H1 (cell line): ENCODE measurements at regions not wholly inside any gene's neighbourhood (a gene's known extent, or its start where the extent isn't known, plus 50 kb on each side); places are given as distances from the start of the nearest gene placed in this dataset.

Experiments used
- CTCF ChIA-PET: fragments of 300-600 bp; sonication (Branson Sonifier 250); formaldehyde crosslinking; loops from one replicate; lab custom pipeline; 2021; ENCODE audit not compliant: partially characterized antibody; lab: Charles Lee
- POLR2A ChIA-PET: fragments of 300-600 bp; sonication (Branson Sonifier 250); formaldehyde crosslinking; loops from one replicate; lab custom pipeline; 2021; ENCODE audit warnings: inconsistent platforms; ENCODE audit not compliant: partially characterized antibody; lab: Charles Lee
- DNase-seq, 2 experiments: peaks; one replicate each; pipeline versions ENCODE4 v3.0.0 to v3.0.0-alpha.2; 2010 to 2022; ENCODE audit warnings: low spot score in 2 of 2, low read depth in 1 of 2, mixed read lengths in 1 of 2
- FAIRE-seq: peaks from 2 replicates; lab custom pipeline; 2011; peaks lifted over from hg19 to GRCh38; lab: Jason Lieb, UNC
- H2AFZ ChIP-seq: 2 replicates; pipeline ENCODE4 v1.8.1; 2012; ENCODE audit warnings: low read length, inconsistent platforms
- H2AK5ac ChIP-seq: 2 replicates; pipeline ENCODE4 v1.6.1; 2013; ENCODE audit warnings: low read depth, low read length
- H2BK120ac ChIP-seq: replicated peaks from 2 replicates; pipeline ENCODE3; 2013; ENCODE audit warnings: low read depth, low read length, inconsistent platforms
- H2BK12ac ChIP-seq: 2 replicates; pipeline ENCODE4 v1.6.1; 2013; ENCODE audit warnings: low read depth, low read length
- H2BK15ac ChIP-seq: 2 replicates; pipeline ENCODE4 v1.6.1; 2013; ENCODE audit warnings: low read length
- H2BK20ac ChIP-seq: 2 replicates; pipeline ENCODE4 v1.6.1; 2013; ENCODE audit warnings: low read length
- H2BK5ac ChIP-seq: 2 replicates; pipeline ENCODE4 v1.6.1; 2013; ENCODE audit warnings: low read depth, low read length
- H3K14ac ChIP-seq: 2 replicates; pipeline ENCODE4 v1.6.1; 2013; ENCODE audit warnings: inconsistent platforms; ENCODE audit not compliant: insufficient read length
- H3K18ac ChIP-seq: 2 replicates; pipeline ENCODE4 v1.6.1; 2013; ENCODE audit warnings: low read length; ENCODE audit errors: extremely low read depth
- H3K23ac ChIP-seq: 2 replicates; pipeline ENCODE4 v1.6.1; 2013; ENCODE audit warnings: inconsistent platforms; ENCODE audit not compliant: insufficient read length
- H3K23me2 ChIP-seq: 2 replicates; pipeline ENCODE4 v1.6.1; 2013; ENCODE audit warnings: low read depth, low read length
- H3K27ac ChIP-seq: 2 replicates; pipeline ENCODE4 v1.6.1; 2011; ENCODE audit warnings: low read depth, low read length, inconsistent platforms
- H3K27me3 ChIP-seq, 4 experiments: replicated peaks in 1 of 4; 1 replicate in 1 of 4; 2 replicates in 3 of 4; pipeline versions ENCODE4 v1.6.1 to v1.8.1; 2011 to 2013; ENCODE audit warnings: low read length in 3 of 4, mild to moderate bottlenecking in 3 of 4, inconsistent platforms in 2 of 4, mixed read lengths in 2 of 4, moderate library complexity in 1 of 4; ENCODE audit not compliant: control insufficient read depth in 3 of 4, insufficient read depth in 3 of 4; ENCODE audit errors: extremely low read depth in 1 of 4
- H3K36me3 ChIP-seq, 4 experiments: 2 replicates each; pipeline versions ENCODE4 v1.6.1 to v1.8.1; 2011 to 2013; ENCODE audit warnings: mild to moderate bottlenecking in 4 of 4, low read length in 3 of 4, moderate library complexity in 2 of 4, control low read depth in 1 of 4, inconsistent platforms in 1 of 4; ENCODE audit not compliant: insufficient read depth in 4 of 4, control insufficient read depth in 2 of 4
- H3K4ac ChIP-seq: replicated peaks from 2 replicates; pipeline ENCODE3; 2013; ENCODE audit warnings: low read length, low read depth, mixed read lengths, inconsistent platforms; ENCODE audit not compliant: insufficient read length
- H3K4me1 ChIP-seq, 4 experiments: replicated peaks in 1 of 4; 1 replicate in 1 of 4; 2 replicates in 3 of 4; pipeline versions ENCODE4 v1.6.1 to v1.8.1; 2011 to 2013; ENCODE audit warnings: low read length in 3 of 4, inconsistent platforms in 2 of 4, mixed read lengths in 1 of 4; ENCODE audit not compliant: insufficient read depth in 4 of 4, control insufficient read depth in 3 of 4
- H3K4me2 ChIP-seq, 2 experiments: 2 replicates each; pipeline versions ENCODE4 v1.6.1 to v1.8.1; 2011 to 2013; ENCODE audit warnings: low read depth in 2 of 2, low read length in 2 of 2, control low read depth in 1 of 2, inconsistent platforms in 1 of 2, mild to moderate bottlenecking in 1 of 2; ENCODE audit not compliant: insufficient read depth in 1 of 2
- H3K4me3 ChIP-seq, 4 experiments: fragments of 200-600, 300-600 bp in 1 of 4; sonication (generic), shearing (Covaris generic), sonication (Bioruptor Twin) in 1 of 4; 2 replicates each; pipeline versions ENCODE4 v1.5.1 to v1.8.1; 2011 to 2016; ENCODE audit warnings: low read length in 4 of 4, low read depth in 3 of 4, control low read depth in 2 of 4, inconsistent platforms in 2 of 4, mild to moderate bottlenecking in 2 of 4, mixed read lengths in 1 of 4, moderate library complexity in 1 of 4; ENCODE audit not compliant: insufficient read depth in 2 of 4; ENCODE audit errors: extremely low read depth in 1 of 4
- H3K56ac ChIP-seq: replicated peaks from 2 replicates; pipeline ENCODE3; 2013; ENCODE audit warnings: low read depth, mild to moderate bottlenecking, mixed read lengths, low read length, inconsistent platforms; ENCODE audit not compliant: insufficient read length
- H3K79me1 ChIP-seq: 2 replicates; pipeline ENCODE4 v1.6.1; 2013; ENCODE audit warnings: low read depth, low read length, control low read depth
- H3K79me2 ChIP-seq, 2 experiments: 2 replicates each; pipeline versions ENCODE4 v1.6.1 to v1.8.1; 2012 to 2013; ENCODE audit warnings: low read length in 2 of 2, mild to moderate bottlenecking in 2 of 2, inconsistent platforms in 1 of 2; ENCODE audit not compliant: insufficient read depth in 2 of 2, control insufficient read depth in 1 of 2
- H3K9ac ChIP-seq, 4 experiments: replicated peaks in 1 of 4; 1 replicate in 1 of 4; 2 replicates in 3 of 4; pipeline versions ENCODE4 v1.6.1 to v1.8.1; 2011 to 2013; ENCODE audit warnings: low read depth in 3 of 4, low read length in 3 of 4, control low read depth in 2 of 4, mild to moderate bottlenecking in 2 of 4, moderate library complexity in 2 of 4, inconsistent platforms in 1 of 4; ENCODE audit errors: extremely low read depth in 1 of 4
- H3K9me3 ChIP-seq, 2 experiments: 2 replicates each; pipeline versions ENCODE4 v1.6.1 to v1.8.1; 2012 to 2013; ENCODE audit warnings: mild to moderate bottlenecking in 2 of 2, moderate library complexity in 2 of 2, control low read depth in 1 of 2, inconsistent platforms in 1 of 2, low read depth in 1 of 2, low read length in 1 of 2, mixed read lengths in 1 of 2; ENCODE audit not compliant: insufficient read depth in 2 of 2
- H4K20me1 ChIP-seq, 2 experiments: replicated peaks in 1 of 2; 2 replicates each; pipeline versions ENCODE3 to v1.8.1; 2011 to 2013; ENCODE audit warnings: inconsistent platforms in 2 of 2, low read length in 2 of 2, mild to moderate bottlenecking in 1 of 2; ENCODE audit not compliant: insufficient read depth in 2 of 2, control insufficient read depth in 1 of 2
- H4K5ac ChIP-seq: 2 replicates; pipeline ENCODE4 v1.6.1; 2013; ENCODE audit warnings: low read length, low read depth, mixed read lengths, inconsistent platforms; ENCODE audit not compliant: insufficient read length
- H4K8ac ChIP-seq: 2 replicates; pipeline ENCODE4 v1.8.0; 2013; ENCODE audit warnings: mild to moderate bottlenecking, moderate library complexity, low read length, inconsistent platforms; ENCODE audit not compliant: insufficient read depth; ENCODE audit errors: extremely low read depth
- H4K91ac ChIP-seq: replicated peaks from 2 replicates; pipeline ENCODE3; 2013; ENCODE audit warnings: low read length, mixed read lengths, inconsistent platforms; ENCODE audit not compliant: insufficient read length
- ASH2L ChIP-seq: fragments of 200-600, 300-600 bp; sonication (generic); IDR thresholded peaks from one replicate; pipeline ENCODE4 v1.7.1; 2017; ENCODE audit warnings: low read length
- BCL11A ChIP-seq, 2 experiments: IDR thresholded peaks; one replicate each; pipeline ENCODE4 v1.6.1; 2011; ENCODE audit warnings: low read depth in 2 of 2, low read length in 2 of 2, mild to moderate bottlenecking in 2 of 2
- CBX5 ChIP-seq: fragments of 300-800, 300-1000 bp; sonication (generic); IDR thresholded peaks from 2 replicates; pipeline ENCODE4 v1.7.1; 2016; ENCODE audit warnings: antibody characterized with exemption, low read length, low read depth
- CBX8 ChIP-seq: fragments of 300-800, 300-1000 bp; sonication (generic); IDR thresholded peaks from 2 replicates; pipeline ENCODE4 v1.7.1; 2016; ENCODE audit warnings: low read depth, low read length, borderline replicate concordance
- CHD2 ChIP-seq: IDR thresholded peaks from 2 replicates; pipeline ENCODE4 v1.6.1; 2012; ENCODE audit warnings: low read length, improper control_type of control experiment
- CTBP2 ChIP-seq: IDR thresholded peaks from 2 replicates; pipeline ENCODE4 v1.7.0; 2011; ENCODE audit warnings: borderline replicate concordance, mild to moderate bottlenecking, moderate library complexity, mixed read lengths, low read length; ENCODE audit not compliant: insufficient read depth, insufficient read length
- JUND ChIP-seq: IDR thresholded peaks from 2 replicates; pipeline ENCODE4 v1.6.1; 2011; ENCODE audit warnings: mild to moderate bottlenecking, improper control_type of control experiment, low read length
- KDM5A ChIP-seq: fragments of 200-600 bp; IDR thresholded peaks from 2 replicates; pipeline ENCODE4 v1.7.1; 2012; ENCODE audit warnings: mild to moderate bottlenecking, low read length, inconsistent platforms, mixed read lengths
- MAFK ChIP-seq: IDR thresholded peaks from 2 replicates; pipeline ENCODE4 v1.6.1; 2012; ENCODE audit warnings: low read depth, mild to moderate bottlenecking, improper control_type of control experiment, low read length
- NANOG ChIP-seq: IDR thresholded peaks from 2 replicates; pipeline ENCODE4 v1.6.1; 2011; ENCODE audit warnings: low read length, low read depth, mild to moderate bottlenecking, inconsistent platforms; ENCODE audit not compliant: insufficient read depth, poor library complexity, severe bottlenecking
- POLR2AphosphoS5 ChIP-seq: IDR thresholded peaks from 2 replicates; pipeline ENCODE4 v1.6.1; 2011; ENCODE audit warnings: low read depth, low read length
- RFX5 ChIP-seq: IDR thresholded peaks from 2 replicates; pipeline ENCODE4 v1.6.1; 2011; ENCODE audit warnings: low read depth, low read length, improper control_type of control experiment, borderline replicate concordance
- SAP30 ChIP-seq: fragments of 300-600 bp; sonication (generic); IDR thresholded peaks from 2 replicates; pipeline ENCODE4 v1.7.1; 2012; ENCODE audit warnings: low read length, moderate library complexity, mild to moderate bottlenecking, inconsistent platforms; ENCODE audit not compliant: insufficient read depth, insufficient replicate concordance
- SIRT6 ChIP-seq: IDR thresholded peaks from one replicate; pipeline ENCODE4 v1.7.1; 2012; ENCODE audit warnings: low read length, inconsistent platforms
- TBP ChIP-seq: IDR thresholded peaks from 2 replicates; pipeline ENCODE4 v1.6.1; 2011; ENCODE audit warnings: low read depth, low read length, improper control_type of control experiment
- YY1 ChIP-seq: IDR thresholded peaks from 2 replicates; pipeline ENCODE4 v1.6.1; 2011; ENCODE audit warnings: low read depth, mild to moderate bottlenecking, low read length
- WGBS, 2 experiments: shearing (Covaris generic) in 1 of 2; methylation state at CpG; one replicate each; pipeline versions ENCODE4 v1.1.6 to v1.1.7; 2013 to 2015; ENCODE audit warnings: low lambda C conversion rate in 2 of 2, mixed read lengths in 2 of 2, inconsistent platforms in 1 of 2, low coverage in 1 of 2, missing lambda C conversion rate in 1 of 2; ENCODE audit not compliant: insufficient replicate concordance in 2 of 2, insufficient coverage in 1 of 2, insufficient read length in 1 of 2; ENCODE audit errors: extremely low coverage in 1 of 2, missing lambda C conversion rate in 1 of 2; 5-methylcytosine and 5-hydroxymethylcytosine counted together

DNA sequence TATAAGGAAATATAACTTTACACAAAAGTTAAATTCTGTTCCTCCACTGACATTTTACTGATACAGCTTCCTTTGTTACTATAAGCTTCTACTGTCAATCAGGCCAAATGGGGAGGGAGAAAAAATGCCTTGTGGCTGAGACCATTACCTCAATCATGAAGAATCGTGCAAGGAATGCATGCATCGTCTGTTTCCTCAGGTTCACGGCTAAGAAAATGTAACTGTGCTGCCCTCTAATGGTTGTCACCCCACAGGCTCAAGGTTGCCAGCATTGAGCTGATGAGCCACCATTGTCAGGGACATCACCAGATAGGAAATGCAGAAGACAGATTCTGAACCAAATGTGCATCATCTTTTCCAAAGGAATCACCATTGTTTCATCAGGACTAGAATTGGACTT, 426.9 kb downstream of the CDH2 start:
- H3K4ac ChIP-seq = no peak overlapping the region
- H2BK15ac ChIP-seq = no peak overlapping the region
- no peaks in the 10 kb centered on the region for H4K20me1 ChIP-seq
- H2AK5ac ChIP-seq = no peak overlapping the region
- no peaks in the 10 kb centered on the region for H3K36me3 ChIP-seq
- H3K9me3 ChIP-seq = no peaks in the 10 kb centered on the region
- H3K23me2 ChIP-seq = no peaks in the 10 kb centered on the region; the same call in 1 of the 2 replicates
- no peaks in the 10 kb centered on the region for H3K79me1 ChIP-seq
- no peak overlapping the region for H3K4me3 ChIP-seq
- no peaks in the 10 kb centered on the region for H3K79me2 ChIP-seq
- no peak overlapping the region for H3K23ac ChIP-seq
- H2BK120ac ChIP-seq = no peak overlapping the region
- no peak overlapping the region for H4K8ac ChIP-seq
- CTCF ChIA-PET = interaction anchor here (0.6 to 11.5 kb wide), 34 partner anchors 9 to 557 kb away, joined by 3 to 194 read pairs (median 5); no protein-coding TSS in a partner anchor
- FAIRE-seq (peak; percentile 99), DNase-seq (peak; percentile 64 to 67)
- WGBS, 2 experiments = 16% methylated on average over 3 of the region's 3 CpGs; no CpG with 5 or more reads in 1 of the 2 experiments
- H4K91ac ChIP-seq = no peak overlapping the region
- POLR2A ChIA-PET = interaction anchor here (1.2 kb wide), 1 partner anchor 145 kb away, joined by 4 read pairs; no protein-coding TSS in a partner anchor
- no peaks in the 10 kb centered on the region for H3K27me3 ChIP-seq
- H3K56ac ChIP-seq = no peak overlapping the region
- H3K27ac ChIP-seq = no peak overlapping the region
- H2AFZ ChIP-seq = no peak overlapping the region
- no peaks in the 10 kb centered on the region; a peak in 2 of 7 replicates for H3K4me1 ChIP-seq
- no peak overlapping the region for H3K9ac ChIP-seq
- no peak overlapping the region for H3K18ac ChIP-seq
- H3K4me2 ChIP-seq = no peak overlapping the region
- no peak overlapping the region for H4K5ac ChIP-seq
- no peak overlapping the region for H2BK12ac ChIP-seq
- no peak overlapping the region for H2BK5ac ChIP-seq
- no peak overlapping the region for H2BK20ac ChIP-seq
- no peak overlapping the region for H3K14ac ChIP-seq
- TF ChIP-seq JUND = peak; percentile 56
- no peak for TF ChIP-seq SIRT6
- TF ChIP-seq ASH2L = no peak
- no peak for TF ChIP-seq RFX5
- TF ChIP-seq KDM5A = no peak
- no peak for TF ChIP-seq CHD2
- no peak for TF ChIP-seq MAFK
- no peak for TF ChIP-seq NANOG
- no peak for TF ChIP-seq TBP
- no peak for TF ChIP-seq SAP30
- TF ChIP-seq POLR2AphosphoS5 = no peak
- TF ChIP-seq BCL11A (IDR thresholded peaks at IDR 0.05; ENCODE audit: low read depth in 2 of 2, low read length in 2 of 2) = no peak
- no peak for TF ChIP-seq CBX8
- no peak for TF ChIP-seq CTBP2
- peak; percentile 64; the same call in 1 of the 2 replicates for TF ChIP-seq YY1
- TF ChIP-seq CBX5 = no peak
